ENCODE measurements at regions not wholly inside any gene's neighbourhood (a gene's known extent, or its start where the extent isn't known, plus 50 kb on each side); places are given as distances from the start of the nearest gene placed in this dataset.

DNA sequence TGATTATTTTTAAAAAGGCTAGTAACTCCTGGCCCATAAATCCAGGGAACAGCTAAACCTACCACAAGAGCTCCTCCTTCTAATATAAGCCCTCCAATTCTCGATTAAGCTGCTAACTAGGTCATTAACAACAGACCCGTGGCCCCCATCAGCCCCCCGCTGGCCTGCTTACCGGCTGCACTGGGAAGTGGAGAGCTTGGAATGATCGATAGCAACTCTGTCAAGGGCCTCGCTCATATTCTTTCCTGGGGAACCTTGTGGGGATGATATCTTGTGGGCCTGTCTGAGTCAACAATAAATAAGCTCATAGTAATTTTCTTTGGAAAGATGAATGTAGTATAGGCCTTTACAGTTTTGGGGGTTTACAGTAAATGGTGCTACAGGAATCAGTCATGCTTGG, 353.5 kb downstream of the TCERG1L start:
- TF ChIP-seq EZH2 (IDR thresholded peaks at IDR 0.05; ENCODE audit: insufficient read depth, poor library complexity, severe bottlenecking) = no peak
- TF ChIP-seq EZH2phosphoT487 (IDR thresholded peaks at IDR 0.05; ENCODE audit: insufficient read depth, low read depth) = no peak

Data from GM23248 (cell line).